MCF 10A (cell line): ENCODE measurements at regions not wholly inside any gene's neighbourhood (a gene's known extent, or its start where the extent isn't known, plus 50 kb on each side); places are given as distances from the start of the nearest gene placed in this dataset.

Source experiments
- BruUV-seq: library from RNA; stranded (reverse); fragments of 400-500 nt; replicated peaks from 2 replicates; lab custom pipeline; 2021; lab: Mats Ljungman, UMichigan
- CTCF ChIA-PET: fragments of 300-600 bp; sonication (Branson Sonifier 250); formaldehyde crosslinking; extraction: SDS; loops from one replicate; lab custom pipeline; 2021; ENCODE audit warnings: antibody characterized with exemption, inconsistent platforms; lab: Yijun Ruan, JAX
- POLR2A ChIA-PET: fragments of 300-600, 350-650 bp; sonication (Branson Sonifier 250); formaldehyde crosslinking; extraction: SDS; loops from one replicate; lab custom pipeline; 2020; ENCODE audit warnings: antibody characterized with exemption, inconsistent platforms; lab: Yijun Ruan, JAX
- DNase-seq: peaks from one replicate; pipeline ENCODE4 v3.0.0-alpha.2; 2018; ENCODE audit not compliant: unreplicated experiment
- H3K27ac Mint-ChIP-seq: one replicate; pipeline ENCODE4 v1.8.0; 2022; ENCODE audit warnings: mild to moderate bottlenecking, low read depth, mixed read lengths; ENCODE audit not compliant: unreplicated experiment
- H3K27me3 Mint-ChIP-seq: one replicate; pipeline ENCODE4 v1.8.0; 2022; ENCODE audit warnings: mixed read lengths; ENCODE audit not compliant: insufficient read depth, unreplicated experiment
- H3K36me3 Mint-ChIP-seq: one replicate; pipeline ENCODE4 v1.8.0; 2022; ENCODE audit warnings: mild to moderate bottlenecking, moderate library complexity, mixed read lengths; ENCODE audit not compliant: insufficient read depth, unreplicated experiment
- H3K4me1 Mint-ChIP-seq: one replicate; pipeline ENCODE4 v1.8.0; 2022; ENCODE audit warnings: mixed read lengths; ENCODE audit not compliant: insufficient read depth, unreplicated experiment
- H3K4me3 Mint-ChIP-seq: one replicate; pipeline ENCODE4 v1.8.0; 2022; ENCODE audit warnings: mild to moderate bottlenecking, moderate library complexity, mixed read lengths; ENCODE audit not compliant: unreplicated experiment
- H3K9me3 Mint-ChIP-seq: one replicate; pipeline ENCODE4 v1.8.0; 2022; ENCODE audit warnings: mixed read lengths; ENCODE audit not compliant: unreplicated experiment
- CTCF ChIP-seq: fragments of 200-600 bp; IDR thresholded peaks from one replicate; pipeline ENCODE4 v1.8.0; 2022; ENCODE audit warnings: antibody characterized with exemption, mild to moderate bottlenecking; ENCODE audit not compliant: unreplicated experiment
- intact Hi-C: fragments of 100-400 bp; cut with micrococcal nuclease; formaldehyde crosslinking; loops from 2 replicates; pipeline ENCODE4 v1.14.1; 2022

GRCh38 chrX:74085642-74086236, 218.2 kb upstream of the ZCCHC13 start:
- BruUV-seq: no TSS peak
- POLR2A ChIA-PET: no interaction called here
- intact Hi-C loops: no loop called here
- H3K4me1 Mint-ChIP-seq: peaks cover 6% of the 10 kb centered on the region
- peaks cover 7% of the 10 kb centered on the region for H3K36me3 Mint-ChIP-seq
- peaks cover 32% of the 10 kb centered on the region for H3K9me3 Mint-ChIP-seq
- CTCF ChIA-PET: interaction anchor here (0.7 kb wide), 1 partner anchor 229 kb away, joined by 4 read pairs; no protein-coding TSS in a partner anchor
- DNase-seq: no peak
- H3K27me3 Mint-ChIP-seq: peaks cover 28% of the 10 kb centered on the region
- no peak for TF ChIP-seq CTCF
- no peak overlapping the region for H3K4me3 Mint-ChIP-seq
- H3K27ac Mint-ChIP-seq: no peak overlapping the region

- DNase-seq: no peak
- H3K4me3 Mint-ChIP-seq: no peak overlapping the region
- no peak overlapping the region for H3K27ac Mint-ChIP-seq
- no TSS peak for BruUV-seq
- no peak for TF ChIP-seq CTCF
- CTCF ChIA-PET: no interaction called here
- H3K4me1 Mint-ChIP-seq: peaks cover 3% of the 10 kb centered on the region
- peaks cover 17% of the 10 kb centered on the region for H3K9me3 Mint-ChIP-seq
- H3K36me3 Mint-ChIP-seq: peaks cover 14% of the 10 kb centered on the region
- intact Hi-C loops: no loop called here
- H3K27me3 Mint-ChIP-seq: peaks cover 42% of the 10 kb centered on the region
- POLR2A ChIA-PET: no interaction called here
Measured at GRCh38 chrX:74080165-74080564, 223.8 kb upstream of the ZCCHC13 start.

DNA sequence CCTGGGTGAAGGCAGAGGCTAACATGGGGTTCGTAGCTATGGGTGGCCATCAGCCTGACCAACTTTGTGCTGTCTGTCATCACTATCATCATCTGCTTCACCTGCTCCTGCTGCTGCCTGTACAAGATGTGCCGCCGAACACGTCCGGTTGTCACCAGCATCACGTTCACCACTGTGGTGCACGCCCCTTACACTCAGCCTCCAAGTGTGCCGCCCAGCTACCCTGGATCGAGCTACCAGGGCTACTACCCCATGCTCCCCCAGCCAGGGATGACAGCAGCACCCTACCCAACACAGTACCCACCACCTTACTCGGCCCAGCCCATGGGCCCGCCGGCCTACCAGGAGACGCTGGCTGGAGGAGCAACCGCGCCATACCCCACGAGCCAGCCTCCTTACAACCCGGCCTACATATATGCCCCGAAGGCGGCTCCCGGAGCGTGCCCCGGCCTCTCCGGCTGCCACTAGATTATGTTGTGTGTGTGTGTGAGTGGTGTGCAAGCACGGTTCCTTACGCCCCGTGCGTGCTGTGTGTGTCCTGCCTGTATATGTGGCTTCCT, 213.4 kb upstream of the XIST start:
- Mint-ChIP-seq H3K9me3 (no peaks in the 10 kb centered on the region), H3K4me1 (no peaks in the 10 kb centered on the region), H3K27me3 (peaks cover 35% of the 10 kb centered on the region), H3K4me3 (no peak overlapping the region), H3K27ac (no peak overlapping the region), H3K36me3 (no peaks in the 10 kb centered on the region)
- ChIA-PET CTCF (no interaction called here), POLR2A (no interaction called here)
- no peak for TF ChIP-seq CTCF
- intact Hi-C loops: no loop called here
- no TSS peak for BruUV-seq
- no peak for DNase-seq

GRCh38 chrX:74063426-74064155, 211.1 kb upstream of the XIST start:
- no TSS peak for BruUV-seq
- POLR2A ChIA-PET: no interaction called here
- peaks cover 45% of the 10 kb centered on the region for H3K27me3 Mint-ChIP-seq
- H3K4me1 Mint-ChIP-seq: no peaks in the 10 kb centered on the region
- no peaks in the 10 kb centered on the region for H3K36me3 Mint-ChIP-seq
- no peak for DNase-seq
- no peak overlapping the region for H3K4me3 Mint-ChIP-seq
- H3K27ac Mint-ChIP-seq: no peak overlapping the region
- CTCF ChIA-PET: interaction anchor here (0.7 kb wide), 1 partner anchor 45 kb away, joined by 3 read pairs; no protein-coding TSS in a partner anchor
- H3K9me3 Mint-ChIP-seq: no peaks in the 10 kb centered on the region
- intact Hi-C loops: no loop called here
- no peak for TF ChIP-seq CTCF
